ENCODE measurements at regions not wholly inside any gene's neighbourhood (a gene's known extent, or its start where the extent isn't known, plus 50 kb on each side); places are given as distances from the start of the nearest gene placed in this dataset.
"Not testable (repeated sequence)": the region's sequence is repeated elsewhere in the genome, so short reads cannot be mapped to it uniquely, and the experiment has no call there.

DNA sequence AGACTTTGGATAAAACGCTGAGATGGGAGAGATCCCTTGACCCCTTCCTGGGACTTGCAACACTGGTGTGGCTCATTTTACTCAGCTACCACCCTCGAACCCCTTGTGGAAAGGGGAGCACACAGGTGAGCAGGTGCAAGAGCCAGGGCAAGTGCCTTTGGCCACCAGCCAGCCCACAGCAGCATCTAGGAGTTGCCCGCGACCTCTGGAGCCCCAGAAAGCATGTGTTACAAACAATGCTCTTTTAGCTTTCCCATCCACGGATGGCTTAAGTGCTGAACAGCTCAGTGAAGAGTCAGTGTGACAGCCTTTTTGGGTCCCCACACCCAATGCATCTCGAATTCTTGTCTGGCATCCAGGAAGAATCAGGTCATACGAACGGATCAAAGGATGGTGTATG is 197.8 kb downstream of the MEMO1 start:
- DNase-seq (ENCODE audit: low spot score) = no peak

DNA sequence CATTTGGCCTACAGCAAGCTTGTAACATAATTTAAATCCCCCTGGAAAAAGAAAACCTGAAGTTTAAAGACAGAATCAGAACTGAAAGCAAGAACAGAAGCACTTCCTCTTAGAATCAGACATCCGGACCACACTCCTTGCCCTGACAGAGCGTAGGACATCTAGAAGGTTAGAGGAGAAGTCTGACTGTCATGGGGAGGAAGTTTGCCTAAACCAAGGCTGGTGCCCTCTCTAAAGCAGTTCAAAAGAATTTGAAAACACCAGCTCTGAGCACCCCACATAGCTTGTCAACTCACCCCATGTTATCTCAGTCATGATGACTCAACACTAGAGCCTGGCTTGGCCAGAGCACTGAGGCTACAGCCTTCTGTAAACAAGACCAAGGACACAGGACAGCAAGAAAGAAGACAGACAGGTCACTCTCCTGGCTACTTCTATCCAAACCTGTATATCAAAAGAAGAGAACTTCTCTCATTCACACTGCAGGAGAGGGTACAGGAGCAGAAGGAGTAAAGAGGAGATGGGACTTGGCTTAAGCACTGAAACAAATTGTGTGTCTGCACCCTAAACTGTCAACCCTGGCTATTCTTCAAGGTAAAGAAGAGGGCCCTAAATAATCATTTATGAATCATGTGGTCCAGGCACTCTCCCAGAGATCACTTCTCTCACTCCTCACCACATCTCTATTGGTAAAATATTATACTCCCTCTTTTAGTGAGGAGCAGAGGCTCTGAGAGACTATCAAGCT is 198.6 kb downstream of the MEMO1 start:
- no peak for DNase-seq (ENCODE audit: low spot score)

DNA sequence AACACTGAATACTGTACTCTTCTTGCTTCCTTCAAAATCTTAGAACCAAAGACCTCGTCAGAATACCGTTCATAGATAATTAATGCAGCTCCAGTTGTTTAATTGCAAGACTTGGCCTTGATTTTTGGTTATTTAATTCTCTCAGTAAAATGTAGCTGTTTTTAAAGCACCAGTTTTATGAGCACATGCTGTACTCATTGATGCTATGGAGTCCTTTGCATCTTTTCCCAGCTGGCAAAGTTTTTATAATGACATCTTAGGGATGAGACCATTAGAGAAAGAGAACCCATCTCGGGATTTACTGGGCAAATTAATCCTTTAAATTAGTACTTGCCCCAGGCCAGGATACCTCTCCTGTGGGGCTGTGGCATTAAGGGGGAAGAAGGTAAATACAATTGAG is 199.3 kb downstream of the MEMO1 start:
- no peak for DNase-seq (ENCODE audit: low spot score)

DNA sequence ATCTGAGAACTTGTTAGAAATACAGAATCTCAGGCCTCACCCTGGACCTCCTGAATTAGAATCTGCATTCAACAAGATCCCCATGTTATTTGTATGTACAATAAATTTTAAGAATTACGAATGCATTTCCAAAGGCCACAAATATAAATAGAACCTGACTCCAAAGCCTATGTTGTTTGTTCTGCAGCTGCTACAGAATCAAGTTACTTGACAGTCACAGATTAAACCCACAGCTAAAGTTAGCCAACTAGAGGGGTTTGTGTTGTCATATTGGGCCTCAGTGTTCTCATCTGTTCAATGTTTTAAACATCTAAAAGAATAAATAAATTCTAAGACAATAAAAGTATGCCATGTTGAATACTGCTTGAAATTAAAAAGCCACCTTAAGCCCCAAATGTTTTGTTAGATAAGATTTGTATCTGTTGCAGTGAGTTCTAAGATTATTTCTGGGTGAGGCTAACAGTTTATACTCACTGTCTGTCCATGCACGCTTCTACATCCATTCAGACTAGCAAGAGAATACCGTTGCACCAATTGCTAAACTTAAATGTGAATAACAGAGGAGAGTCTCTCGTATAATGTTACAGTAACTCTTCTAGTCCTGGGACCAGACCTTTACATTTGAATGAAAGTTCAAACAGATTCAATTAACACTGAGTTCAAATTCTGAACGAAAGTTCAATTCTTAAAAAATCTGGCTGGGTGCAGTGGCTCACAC is 200.4 kb downstream of the MEMO1 start:
- no peak for DNase-seq (ENCODE audit: low spot score)

DNA sequence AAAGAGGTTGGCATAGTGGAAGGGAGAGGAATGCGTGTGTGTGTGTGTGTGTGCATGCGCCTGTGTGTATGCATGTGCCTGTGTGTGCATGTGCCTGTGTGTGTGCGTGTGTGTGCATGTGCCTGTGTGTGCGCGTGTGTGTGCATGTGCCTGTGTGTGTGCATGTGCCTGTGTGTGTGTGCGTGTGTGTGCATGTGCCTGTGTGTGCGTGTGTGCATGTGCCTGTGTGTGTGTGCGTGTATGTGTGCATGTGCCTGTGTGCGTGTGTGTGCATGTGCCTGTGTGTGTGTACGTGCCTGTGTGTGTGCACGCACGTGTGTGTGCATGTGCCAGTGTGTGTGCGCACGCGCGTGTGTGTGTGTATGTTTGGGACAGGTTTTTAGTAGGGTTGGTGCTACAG is 205.1 kb downstream of the MEMO1 start:
- no peak for DNase-seq (ENCODE audit: low spot score)

DNA sequence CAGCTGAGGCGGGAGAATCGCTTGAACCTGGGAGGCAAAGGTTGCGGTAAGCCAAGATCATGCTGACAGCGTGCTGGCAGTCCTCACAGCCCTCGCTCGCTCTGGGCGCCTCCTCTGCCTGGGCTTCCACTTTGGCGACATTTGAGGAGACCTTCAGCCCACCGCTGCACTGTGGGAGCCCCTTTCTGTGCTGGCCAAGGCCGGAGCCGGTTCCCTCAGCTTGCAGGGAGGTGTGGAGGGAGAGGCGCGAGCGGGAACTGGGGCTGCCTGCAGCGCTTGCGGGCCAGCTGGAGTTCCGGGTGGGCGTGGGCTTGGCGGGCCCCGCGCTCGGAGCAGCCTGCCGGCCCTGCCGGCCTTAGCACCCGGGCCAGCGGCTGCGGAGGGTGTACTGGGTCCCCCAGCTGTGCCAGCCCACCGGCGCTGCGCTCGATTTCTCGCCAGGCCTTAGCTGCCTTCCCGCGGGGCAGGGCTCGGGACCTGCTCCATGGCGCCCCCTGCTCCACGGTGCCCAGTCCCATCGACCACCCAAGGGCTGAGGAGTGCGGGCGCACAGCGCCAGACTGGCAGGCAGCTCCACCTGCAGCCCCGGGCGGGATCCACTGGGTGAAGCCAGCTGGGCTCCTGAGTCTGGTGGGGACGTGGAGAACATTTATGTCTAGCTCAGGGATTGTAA is 207.2 kb downstream of the MEMO1 start:
- DNase-seq (ENCODE audit: low spot score) = not testable (repeated sequence)

DNA sequence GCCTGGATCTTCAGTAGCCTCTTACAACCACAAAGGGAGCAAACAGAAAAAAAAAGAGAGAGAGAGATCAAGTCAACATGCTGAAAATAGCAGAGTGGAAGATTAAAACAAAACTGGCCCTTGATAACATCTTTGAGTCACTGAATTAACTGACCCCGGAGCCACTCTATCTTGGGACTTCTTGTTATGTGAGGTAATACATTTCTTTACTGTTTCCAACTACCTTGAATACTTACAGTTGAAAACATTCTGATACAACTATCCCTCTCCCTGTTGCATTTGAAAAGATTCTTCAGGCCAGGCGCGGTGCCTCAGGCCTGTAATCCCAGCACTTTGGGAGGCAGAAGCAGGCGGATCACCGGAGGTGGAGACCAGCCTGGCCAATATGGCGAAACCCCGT is 208.1 kb downstream of the MEMO1 start:
- DNase-seq (ENCODE audit: low spot score) = no peak

DNA sequence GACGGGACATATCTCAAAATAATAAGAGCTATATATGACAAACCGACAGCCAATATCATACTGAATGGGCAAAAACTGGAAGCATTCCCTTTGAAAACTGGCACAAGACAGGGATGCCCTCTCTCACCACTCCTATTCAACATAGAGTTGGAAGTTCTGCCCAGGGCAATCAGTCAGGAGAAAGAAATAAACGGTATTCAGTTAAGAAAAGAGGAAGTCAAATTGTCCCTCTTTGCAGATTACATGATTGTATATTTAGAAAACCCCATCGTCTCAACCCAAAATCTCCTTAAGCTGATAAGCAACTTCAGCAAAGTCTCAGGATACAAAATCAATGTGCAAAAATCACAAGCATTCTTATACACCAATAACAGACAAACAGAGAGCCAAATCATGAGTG is 211.5 kb downstream of the MEMO1 start:
- DNase-seq (ENCODE audit: low spot score) = not testable (repeated sequence)

DNA sequence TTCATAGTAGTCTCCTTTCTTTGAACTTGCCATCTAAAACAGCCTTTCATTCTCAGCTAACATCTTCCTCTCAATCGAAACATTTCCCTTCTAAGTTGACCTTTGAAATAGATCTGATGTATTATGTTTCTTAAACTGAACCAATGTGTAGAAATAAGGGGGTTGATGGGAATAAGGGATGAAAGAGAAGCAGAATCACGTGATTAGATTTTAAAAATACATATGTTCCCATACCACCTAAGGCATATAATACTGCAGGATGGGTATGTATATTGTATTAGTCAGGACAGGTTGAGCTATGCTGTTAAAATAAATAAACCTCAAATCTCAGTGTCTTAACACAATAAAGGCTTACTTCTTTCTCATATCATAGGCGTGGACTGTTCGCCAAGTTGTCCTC is 207.5 kb upstream of the SRD5A2 start:
- no peak for DNase-seq (ENCODE audit: low spot score)

DNA sequence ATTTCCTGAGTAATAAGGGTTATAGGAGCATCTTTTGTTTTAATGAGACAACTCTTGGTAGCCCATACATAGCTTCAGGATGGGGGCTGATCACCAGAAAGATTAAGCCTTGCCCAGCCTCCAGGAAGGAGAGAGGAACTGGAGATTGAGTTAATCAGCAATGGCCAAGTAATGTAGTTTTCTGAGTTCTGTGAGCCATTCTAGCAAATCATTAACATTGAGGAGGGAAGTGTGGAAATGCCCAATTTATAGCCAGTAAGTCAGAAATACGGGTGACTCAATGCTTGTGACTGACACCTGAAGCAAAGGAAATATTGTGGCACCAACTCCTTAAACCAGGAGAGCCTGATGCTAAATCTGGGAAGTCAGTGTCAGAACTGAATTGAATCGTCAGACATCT is 205.1 kb upstream of the SRD5A2 start:
- DNase-seq (ENCODE audit: low spot score) = no peak

DNA sequence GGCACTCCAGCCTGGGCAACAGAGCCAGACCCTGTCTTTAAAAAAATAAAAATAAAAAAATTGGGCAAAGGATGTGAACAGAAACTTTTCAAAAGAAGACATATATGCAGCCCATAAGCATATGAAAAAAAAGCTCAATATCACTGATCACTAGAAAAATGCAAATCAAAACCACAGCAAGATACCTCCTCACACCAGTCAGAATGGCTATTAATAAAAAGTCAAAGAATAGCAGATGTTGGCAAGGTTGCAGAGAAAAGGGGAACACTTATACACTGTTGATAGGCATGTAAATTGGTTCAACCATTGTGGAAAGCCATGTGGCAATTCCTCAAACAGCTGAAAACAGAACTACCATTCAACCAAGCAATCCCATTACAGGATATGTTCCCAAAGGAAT is 204.1 kb upstream of the SRD5A2 start:
- DNase-seq (ENCODE audit: low spot score) = no peak

DNA sequence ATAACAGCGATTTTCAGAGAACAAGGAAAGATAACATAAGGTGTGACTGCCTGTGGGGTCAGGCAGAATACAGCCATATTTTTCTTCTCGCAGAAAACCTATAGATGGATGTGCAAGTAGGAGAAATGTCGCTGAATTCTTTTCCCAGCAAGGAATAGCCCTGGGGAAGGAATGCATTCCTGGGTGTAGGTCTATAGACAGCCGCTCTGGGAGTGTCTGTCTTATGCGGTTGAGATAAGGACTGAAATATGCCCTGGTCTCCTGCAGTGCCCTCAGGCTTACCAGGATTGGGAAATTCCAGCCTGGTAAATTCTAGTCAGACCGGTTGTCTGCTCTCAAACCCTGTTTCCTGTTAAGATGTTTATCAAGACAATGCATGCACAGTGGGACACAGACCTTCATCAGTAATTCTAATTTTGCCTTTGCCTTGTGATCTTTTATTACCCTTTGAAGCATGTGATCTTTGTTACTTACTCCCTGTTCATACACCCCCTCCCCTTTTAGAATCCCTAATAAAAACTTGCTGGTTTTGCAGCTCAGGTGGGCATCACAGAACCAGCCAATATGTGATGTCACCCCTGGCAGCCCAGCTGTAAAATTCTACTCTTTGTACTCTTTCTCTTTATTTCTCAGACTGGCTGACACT is 202.8 kb upstream of the SRD5A2 start:
- DNase-seq (ENCODE audit: low spot score) = not testable (repeated sequence)

DNA sequence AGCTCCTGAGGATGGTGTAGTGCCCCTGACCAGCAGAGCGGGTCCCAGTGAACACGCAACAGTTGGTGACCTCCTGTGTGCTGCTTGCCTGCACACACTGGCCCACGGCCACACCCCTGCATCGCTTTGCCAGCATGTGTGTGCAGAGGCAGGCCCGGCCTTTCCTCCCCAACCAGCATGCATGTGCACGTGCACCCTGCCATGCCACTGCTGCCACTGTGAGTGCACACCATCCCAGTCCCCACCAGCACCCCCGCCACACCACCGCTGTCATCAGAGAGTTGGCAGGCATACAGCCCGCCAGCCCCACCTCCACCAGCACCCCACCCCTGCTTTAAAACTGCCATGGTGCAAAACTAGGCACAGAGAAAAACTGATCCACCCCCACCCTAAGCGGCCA is 197.4 kb upstream of the SRD5A2 start:
- DNase-seq (ENCODE audit: low spot score) = no peak

DNA sequence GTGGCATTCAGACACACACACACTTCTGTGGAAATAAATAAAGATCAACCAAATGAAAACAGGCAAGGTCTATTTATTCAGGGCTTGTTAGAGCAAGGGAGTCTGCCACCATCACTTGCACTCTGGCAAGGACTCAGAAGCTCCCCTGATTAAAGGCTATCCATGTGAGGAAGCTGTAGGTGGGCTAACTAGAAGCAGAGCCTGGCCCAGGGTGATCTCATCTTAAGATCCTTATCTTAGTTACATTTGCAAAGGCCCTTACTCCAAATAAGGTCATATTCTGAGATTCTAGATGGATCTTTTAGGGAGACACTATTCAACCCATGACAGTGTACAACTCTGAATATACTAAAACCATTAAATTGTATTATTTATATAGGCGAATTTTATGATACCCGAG is 190.0 kb upstream of the SRD5A2 start:
- no peak for DNase-seq (ENCODE audit: low spot score)

DNA sequence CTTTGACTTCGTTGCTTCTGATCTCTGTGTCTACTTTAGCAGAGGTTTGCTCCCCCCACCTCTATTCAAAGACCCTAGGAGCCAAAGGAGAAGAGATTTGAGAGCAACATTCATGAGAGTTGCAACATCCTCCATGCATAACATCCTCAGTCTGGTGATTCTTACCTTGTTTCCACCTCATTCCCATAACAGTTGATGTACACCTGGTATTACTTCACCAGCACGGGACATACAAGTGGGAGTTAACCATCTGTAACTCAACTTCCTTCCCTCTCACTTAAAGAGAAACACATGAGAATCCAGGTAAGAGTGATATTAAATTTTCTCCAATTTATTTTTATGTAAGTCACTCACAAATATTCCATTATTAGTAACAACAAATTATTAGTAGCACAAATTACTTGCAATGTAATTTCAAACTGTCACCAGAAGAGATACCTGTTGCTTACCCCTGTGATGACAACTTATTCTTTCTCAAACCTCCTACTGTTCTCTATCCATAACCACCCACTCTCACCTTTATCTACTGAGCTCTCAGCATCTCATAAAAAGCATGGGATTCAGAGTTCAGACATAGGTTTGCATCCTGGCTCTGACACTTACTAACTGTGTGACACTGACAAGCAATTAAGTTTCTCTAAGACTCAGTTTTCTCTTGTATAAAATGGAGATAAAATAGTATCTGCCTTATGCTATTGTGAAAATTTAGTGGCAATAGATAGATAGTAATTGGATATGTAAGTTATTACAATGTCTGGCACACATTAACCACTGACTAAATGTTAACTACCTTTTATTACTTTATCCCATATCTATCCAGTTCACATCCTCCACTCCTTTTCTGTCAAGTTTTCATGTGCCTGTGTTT is 184.6 kb upstream of the SRD5A2 start:
- DNase-seq (ENCODE audit: low spot score) = no peak

DNA sequence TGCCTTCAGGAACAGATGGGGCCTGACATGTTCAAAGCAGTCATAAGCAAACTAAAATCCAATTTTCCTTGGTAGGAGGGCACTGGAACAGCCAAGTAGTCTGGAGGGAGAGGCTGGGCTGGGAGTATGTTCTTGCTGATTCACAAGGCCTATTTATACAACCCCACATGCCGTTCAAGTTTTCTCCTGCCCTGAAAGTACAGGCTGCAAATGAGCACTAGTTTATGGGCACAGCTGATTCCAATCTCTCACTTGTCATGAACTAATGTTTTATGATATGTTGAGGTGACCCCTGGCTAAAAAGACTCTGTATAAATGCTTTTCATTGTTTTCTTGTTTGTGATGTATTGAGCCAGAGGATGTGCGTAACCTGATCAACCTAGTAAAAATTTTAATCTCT is 183.4 kb upstream of the SRD5A2 start:
- DNase-seq (ENCODE audit: low spot score) = no peak

DNA sequence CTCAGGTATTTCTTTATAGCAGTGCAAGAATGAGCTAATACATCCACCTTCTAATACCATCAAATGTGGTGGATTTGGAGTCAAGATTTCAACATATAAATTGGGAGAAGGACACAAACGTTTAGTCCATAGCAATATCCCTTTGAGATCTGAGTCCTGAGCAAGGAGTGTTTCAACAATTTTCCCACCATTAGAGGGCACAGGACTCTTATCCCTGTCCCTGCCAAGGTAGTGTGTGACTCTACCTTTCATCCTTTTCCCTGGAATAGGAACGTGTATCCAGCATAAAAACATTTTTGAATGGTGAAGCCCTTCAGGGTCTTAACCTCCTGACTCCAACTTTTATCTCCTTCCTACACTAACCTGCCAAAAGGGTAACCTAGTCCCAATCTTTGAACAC is 181.3 kb upstream of the SRD5A2 start:
- DNase-seq (ENCODE audit: low spot score) = no peak

DNA sequence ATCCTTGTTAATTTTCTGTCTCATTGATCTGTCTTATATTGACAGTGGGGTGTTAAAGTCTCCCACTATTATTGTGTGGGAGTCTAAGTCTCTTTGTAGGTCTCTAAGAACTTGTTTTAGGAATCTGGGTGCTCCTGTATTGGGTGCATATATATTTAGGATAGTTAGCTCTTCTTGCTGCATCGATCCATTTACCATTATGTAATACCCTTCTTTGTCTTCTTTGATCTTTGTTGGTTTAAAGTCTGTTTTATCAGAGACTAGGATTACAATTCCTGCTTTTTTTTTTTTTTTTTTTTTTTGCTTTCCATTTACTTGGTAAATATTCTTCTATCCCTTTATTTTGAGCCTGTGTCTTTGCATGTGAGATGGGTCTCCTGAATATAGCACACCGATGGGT is 176.6 kb upstream of the SRD5A2 start:
- DNase-seq (ENCODE audit: low spot score) = not testable (repeated sequence)

DNA sequence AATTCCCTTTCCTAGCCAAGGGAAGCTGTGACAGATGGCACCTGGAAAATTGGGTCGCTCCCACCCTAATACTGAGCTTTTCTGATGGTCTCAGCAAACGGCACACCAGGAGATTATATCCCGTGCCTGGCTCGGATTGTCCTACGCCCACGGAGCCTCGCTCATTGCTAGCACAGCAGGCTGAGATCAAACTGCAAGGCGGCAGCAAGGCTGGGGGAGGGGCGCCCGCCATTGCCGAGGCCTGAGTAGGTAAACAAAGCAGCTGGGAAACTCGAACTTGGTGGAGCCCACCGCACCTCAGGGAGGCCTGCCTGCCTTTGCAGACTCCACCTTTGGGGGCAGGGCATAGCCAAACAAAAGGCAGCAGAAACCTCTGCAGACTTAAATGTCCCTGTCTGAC is 168.0 kb upstream of the SRD5A2 start:
- not testable (repeated sequence) for DNase-seq (ENCODE audit: low spot score)

DNA sequence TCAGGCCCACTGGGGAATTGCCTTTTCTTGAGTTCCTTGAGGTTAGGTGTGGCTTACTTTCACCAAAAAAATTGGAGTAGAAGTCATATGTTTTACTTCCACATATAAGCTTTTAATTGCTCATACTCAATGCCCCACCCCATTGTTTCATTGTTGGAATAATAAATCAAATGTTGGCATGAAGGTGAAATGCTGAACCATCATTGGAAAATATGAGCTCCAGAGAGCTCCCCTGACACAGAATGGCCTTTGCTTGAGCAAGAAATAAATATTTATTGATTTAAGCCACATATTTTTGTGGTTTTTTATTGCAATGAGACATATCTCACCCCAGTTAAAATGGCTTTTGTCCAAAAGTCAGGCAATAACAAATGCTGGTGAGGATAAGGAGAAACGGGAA is 167.3 kb upstream of the SRD5A2 start:
- DNase-seq (ENCODE audit: low spot score) = peak; percentile 19

DNA sequence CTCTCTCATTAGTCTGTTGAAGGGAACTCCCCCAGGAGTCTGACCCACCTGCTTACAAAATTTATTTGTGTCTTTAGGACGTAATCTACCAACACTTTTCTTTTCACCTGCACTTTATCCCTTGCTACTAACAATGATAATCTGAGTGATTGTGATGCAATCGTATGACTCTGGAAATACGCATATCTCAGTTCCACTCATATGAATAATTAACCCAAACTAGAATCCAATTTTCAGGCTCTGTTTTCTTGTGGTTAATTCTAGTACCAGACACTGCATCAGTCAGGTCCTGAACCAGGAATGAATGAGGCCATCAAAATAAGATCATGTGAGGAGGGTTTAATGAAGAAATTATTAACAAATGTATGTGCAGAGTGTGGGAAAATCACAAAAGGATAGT is 158.4 kb upstream of the SRD5A2 start:
- DNase-seq (ENCODE audit: low spot score) = no peak
